Breast epithelium (tissue), 3 donors: ENCODE measurements at regions not wholly inside any gene's neighbourhood (a gene's known extent, or its start where the extent isn't known, plus 50 kb on each side); places are given as distances from the start of the nearest gene placed in this dataset.
"Not testable (repeated sequence)": the region's sequence is repeated elsewhere in the genome, so short reads cannot be mapped to it uniquely, and the experiment has no call there.

Experiments used
- POLR2A ChIP-seq: fragments of 450-650 bp; IDR thresholded peaks from one replicate; pipeline ENCODE4 v1.6.1; 2016; ENCODE audit warnings: antibody characterized with exemption, mild to moderate bottlenecking, moderate library complexity
- TF ChIP-seq, protein P1 (sequence below), 3 donors: fragments of 450-650 bp; IDR thresholded peaks; one replicate each; pipeline ENCODE4 v1.5.1; 2016 to 2017; ENCODE audit warnings: antibody characterized with exemption in 3 of 3, mild to moderate bottlenecking in 3 of 3, moderate library complexity in 3 of 3

DNA sequence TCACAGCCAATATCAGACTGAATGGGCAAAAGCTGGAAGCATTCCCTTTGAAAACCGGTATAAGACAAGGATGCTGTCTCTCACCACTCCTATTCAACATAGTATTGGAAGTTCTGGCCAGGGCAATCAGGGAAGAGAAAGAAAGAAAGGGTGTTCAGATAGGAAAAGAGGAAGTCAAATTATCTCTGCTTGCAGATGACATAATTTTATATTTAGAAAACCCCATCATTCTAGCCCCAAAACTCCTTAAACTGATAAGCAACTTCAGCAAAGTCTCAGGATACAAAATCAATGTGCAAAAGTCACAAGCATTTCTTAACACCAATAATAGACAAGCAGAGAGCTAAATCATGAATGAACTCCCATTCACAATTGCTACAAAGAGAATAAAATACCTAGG is 461.7 kb downstream of the PDGFC start:
- TF ChIP-seq, protein P1, sequence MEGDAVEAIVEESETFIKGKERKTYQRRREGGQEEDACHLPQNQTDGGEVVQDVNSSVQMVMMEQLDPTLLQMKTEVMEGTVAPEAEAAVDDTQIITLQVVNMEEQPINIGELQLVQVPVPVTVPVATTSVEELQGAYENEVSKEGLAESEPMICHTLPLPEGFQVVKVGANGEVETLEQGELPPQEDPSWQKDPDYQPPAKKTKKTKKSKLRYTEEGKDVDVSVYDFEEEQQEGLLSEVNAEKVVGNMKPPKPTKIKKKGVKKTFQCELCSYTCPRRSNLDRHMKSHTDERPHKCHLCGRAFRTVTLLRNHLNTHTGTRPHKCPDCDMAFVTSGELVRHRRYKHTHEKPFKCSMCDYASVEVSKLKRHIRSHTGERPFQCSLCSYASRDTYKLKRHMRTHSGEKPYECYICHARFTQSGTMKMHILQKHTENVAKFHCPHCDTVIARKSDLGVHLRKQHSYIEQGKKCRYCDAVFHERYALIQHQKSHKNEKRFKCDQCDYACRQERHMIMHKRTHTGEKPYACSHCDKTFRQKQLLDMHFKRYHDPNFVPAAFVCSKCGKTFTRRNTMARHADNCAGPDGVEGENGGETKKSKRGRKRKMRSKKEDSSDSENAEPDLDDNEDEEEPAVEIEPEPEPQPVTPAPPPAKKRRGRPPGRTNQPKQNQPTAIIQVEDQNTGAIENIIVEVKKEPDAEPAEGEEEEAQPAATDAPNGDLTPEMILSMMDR (IDR thresholded peaks at IDR 0.05) = not testable (repeated sequence)
- not testable (repeated sequence) for TF ChIP-seq POLR2A
